D341Med (cell line): ENCODE measurements at regions not wholly inside any gene's neighbourhood (a gene's known extent, or its start where the extent isn't known, plus 50 kb on each side); places are given as distances from the start of the nearest gene placed in this dataset.
"Not testable (repeated sequence)": the region's sequence is repeated elsewhere in the genome, so short reads cannot be mapped to it uniquely, and the experiment has no call there.

Source experiments
- DNase-seq: peaks from one replicate; pipeline ENCODE4 v3.0.0; 2012; ENCODE audit warnings: low spot score

- DNase-seq, result no peak
These were observed 70.4 kb downstream of the TDRD15 start for GRCh38 chr2:21194147-21194546.

GRCh38 chr2:21194858-21195271 lies 71.1 kb downstream of the TDRD15 start:
- no peak for DNase-seq

GRCh38 chr2:21195326-21195725 lies 71.6 kb downstream of the TDRD15 start:
- no peak for DNase-seq

- DNase-seq, result no peak
These were observed 74.9 kb downstream of the TDRD15 start for GRCh38 chr2:21198637-21199036.

GRCh38 chr2:21203976-21204375 lies 80.2 kb downstream of the TDRD15 start:
- no peak for DNase-seq

- DNase-seq, result not testable (repeated sequence)
These were observed 90.3 kb downstream of the TDRD15 start for GRCh38 chr2:21214085-21214484.

- no peak for DNase-seq
These were observed 93.7 kb downstream of the TDRD15 start for GRCh38 chr2:21217442-21217841.

- DNase-seq, result no peak
These were observed 97.2 kb downstream of the TDRD15 start for GRCh38 chr2:21220930-21221329.

- DNase-seq, result no peak
These were observed 99.8 kb downstream of the TDRD15 start for GRCh38 chr2:21223618-21224017.

GRCh38 chr2:21228041-21228895 lies 104.5 kb downstream of the TDRD15 start:
- DNase-seq, result no peak

- no peak for DNase-seq
These were observed 105.5 kb downstream of the TDRD15 start for GRCh38 chr2:21229302-21229701.

- no peak for DNase-seq
These were observed 106.4 kb downstream of the TDRD15 start for GRCh38 chr2:21230140-21230539.

- DNase-seq, result no peak
These were observed 108.2 kb downstream of the TDRD15 start for GRCh38 chr2:21231985-21232384.

GRCh38 chr2:21233194-21233593 lies 109.4 kb downstream of the TDRD15 start:
- no peak for DNase-seq

- DNase-seq, result no peak
These were observed 110.2 kb downstream of the TDRD15 start for GRCh38 chr2:21234001-21234400.

GRCh38 chr2:21234464-21235120 lies 110.8 kb downstream of the TDRD15 start:
- DNase-seq, result no peak

- not testable (repeated sequence) for DNase-seq
These were observed 116.0 kb downstream of the TDRD15 start for GRCh38 chr2:21239749-21240148.

GRCh38 chr2:21244161-21244560 lies 120.4 kb downstream of the TDRD15 start:
- DNase-seq, result no peak

- no peak for DNase-seq
These were observed 121.8 kb downstream of the TDRD15 start for GRCh38 chr2:21245565-21245964.

GRCh38 chr2:21249367-21249766 lies 125.6 kb downstream of the TDRD15 start:
- no peak for DNase-seq

- no peak for DNase-seq
These were observed 126.9 kb downstream of the TDRD15 start for GRCh38 chr2:21250673-21251072.

- no peak for DNase-seq
These were observed 127.6 kb downstream of the TDRD15 start for GRCh38 chr2:21251216-21251980.
